ENCODE measurements at regions not wholly inside any gene's neighbourhood (a gene's known extent, or its start where the extent isn't known, plus 50 kb on each side); places are given as distances from the start of the nearest gene placed in this dataset.

- no peak for TF ChIP-seq ZBTB4 (CRISPR knock-in tag; IDR thresholded peaks at IDR 0.05)
- TF ChIP-seq EZH2 (IDR thresholded peaks at IDR 0.05; ENCODE audit: borderline replicate concordance, control insufficient read depth, low read depth, low read length): no peak
- no peak for TF ChIP-seq CTCF (IDR thresholded peaks at IDR 0.05 in 2 of 3, conservative IDR thresholded peaks at IDR 0.05 in 1 of 3; ENCODE audit: control insufficient read depth in 2 of 3, extremely low read depth in 1 of 3, insufficient read depth in 1 of 3, low read depth in 3 of 3, low read length in 3 of 3)
- TF ChIP-seq RUNX3 (IDR thresholded peaks at IDR 0.05; ENCODE audit: low read length): no peak
- TF ChIP-seq POLR2AphosphoS5 (IDR thresholded peaks at IDR 0.05; ENCODE audit: low read length): no peak
- TF ChIP-seq TCF12 (IDR thresholded peaks at IDR 0.05; ENCODE audit: low read depth, low read length): no peak
- no peak for TF ChIP-seq PKNOX1 (IDR thresholded peaks at IDR 0.05)
- no peak for TF ChIP-seq EP300 (IDR thresholded peaks at IDR 0.05; ENCODE audit: borderline replicate concordance in 1 of 2, control insufficient read depth in 1 of 2, low read depth in 2 of 2, low read length in 2 of 2)
- TF ChIP-seq MXI1 (IDR thresholded peaks at IDR 0.05; ENCODE audit: low read depth, low read length): no peak
- no peak for TF ChIP-seq RELA (IDR thresholded peaks at IDR 0.05; ENCODE audit: borderline replicate concordance, partially characterized antibody)
- TF ChIP-seq FOXK2 (IDR thresholded peaks at IDR 0.05): no peak
Observed at GRCh38 chr3:65193531-65193930, 505.7 kb upstream of the ADAMTS9 start.

All from GM12878 (cell line).